ENCODE measurements at regions not wholly inside any gene's neighbourhood (a gene's known extent, or its start where the extent isn't known, plus 50 kb on each side); places are given as distances from the start of the nearest gene placed in this dataset.

- TF ChIP-seq, protein P1, sequence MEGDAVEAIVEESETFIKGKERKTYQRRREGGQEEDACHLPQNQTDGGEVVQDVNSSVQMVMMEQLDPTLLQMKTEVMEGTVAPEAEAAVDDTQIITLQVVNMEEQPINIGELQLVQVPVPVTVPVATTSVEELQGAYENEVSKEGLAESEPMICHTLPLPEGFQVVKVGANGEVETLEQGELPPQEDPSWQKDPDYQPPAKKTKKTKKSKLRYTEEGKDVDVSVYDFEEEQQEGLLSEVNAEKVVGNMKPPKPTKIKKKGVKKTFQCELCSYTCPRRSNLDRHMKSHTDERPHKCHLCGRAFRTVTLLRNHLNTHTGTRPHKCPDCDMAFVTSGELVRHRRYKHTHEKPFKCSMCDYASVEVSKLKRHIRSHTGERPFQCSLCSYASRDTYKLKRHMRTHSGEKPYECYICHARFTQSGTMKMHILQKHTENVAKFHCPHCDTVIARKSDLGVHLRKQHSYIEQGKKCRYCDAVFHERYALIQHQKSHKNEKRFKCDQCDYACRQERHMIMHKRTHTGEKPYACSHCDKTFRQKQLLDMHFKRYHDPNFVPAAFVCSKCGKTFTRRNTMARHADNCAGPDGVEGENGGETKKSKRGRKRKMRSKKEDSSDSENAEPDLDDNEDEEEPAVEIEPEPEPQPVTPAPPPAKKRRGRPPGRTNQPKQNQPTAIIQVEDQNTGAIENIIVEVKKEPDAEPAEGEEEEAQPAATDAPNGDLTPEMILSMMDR (IDR thresholded peaks at IDR 0.05; ENCODE audit: low read depth, low read length, poor library complexity, severe bottlenecking), result no peak
- TF ChIP-seq EZH2phosphoT487 (IDR thresholded peaks at IDR 0.05; ENCODE audit: borderline replicate concordance, low read length), result no peak
Measured at GRCh38 chr12:19819231-19819630, 379.9 kb downstream of the AEBP2 start.
